ENCODE measurements at regions not wholly inside any gene's neighbourhood (a gene's known extent, or its start where the extent isn't known, plus 50 kb on each side); places are given as distances from the start of the nearest gene placed in this dataset.

DNA sequence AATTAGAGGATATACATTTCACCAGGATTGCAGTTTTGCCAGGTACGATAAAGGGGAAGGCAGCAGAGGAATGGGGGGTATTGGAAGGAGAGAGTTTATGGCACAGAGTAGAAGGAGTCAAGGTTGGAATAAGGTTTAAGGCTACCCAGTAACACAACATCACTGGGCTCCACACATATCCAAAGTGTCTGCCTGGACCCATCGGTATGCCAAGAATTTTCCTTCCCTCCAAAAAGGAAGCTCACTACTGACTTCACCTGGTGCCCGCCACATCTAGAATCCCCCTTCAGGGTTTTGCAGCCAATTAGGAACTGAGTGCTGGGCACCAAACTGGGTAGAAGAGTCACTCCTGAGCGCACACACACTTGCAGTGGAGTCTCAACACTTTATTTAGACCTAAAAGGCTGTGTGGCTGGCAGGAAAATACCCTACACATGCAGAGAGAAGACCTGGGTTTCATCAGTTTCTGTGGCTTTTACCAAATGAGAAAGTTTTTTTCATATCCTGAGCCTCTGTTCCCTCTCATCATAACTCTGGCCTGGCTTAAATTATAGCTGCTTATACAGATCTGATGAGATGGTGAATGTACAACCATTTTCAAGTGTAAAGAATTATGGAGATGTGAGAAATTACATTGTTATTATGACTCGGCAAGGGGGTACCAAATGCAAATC lies 190.8 kb upstream of the LPP start:
- Histone ChIP-seq H3K27me3 (no peaks in the 10 kb centered on the region), H3K4me3 (ENCODE audit: low read depth in 1 of 2, low read length in 1 of 2) (peak overlapping the region in 1 of 2 experiments; percentile 42), H3K36me3 (no peaks in the 10 kb centered on the region), H3K4me1 (ENCODE audit: control insufficient read depth in 1 of 2, insufficient read depth in 1 of 2, low read depth in 1 of 2, low read length in 1 of 2) (peaks cover 95 to 99% of the 10 kb centered on the region in 2 experiments), H3K9me3 (no peaks in the 10 kb centered on the region), H3K27ac (peak overlapping the region; percentile 90)
- TF ChIP-seq, protein P1, sequence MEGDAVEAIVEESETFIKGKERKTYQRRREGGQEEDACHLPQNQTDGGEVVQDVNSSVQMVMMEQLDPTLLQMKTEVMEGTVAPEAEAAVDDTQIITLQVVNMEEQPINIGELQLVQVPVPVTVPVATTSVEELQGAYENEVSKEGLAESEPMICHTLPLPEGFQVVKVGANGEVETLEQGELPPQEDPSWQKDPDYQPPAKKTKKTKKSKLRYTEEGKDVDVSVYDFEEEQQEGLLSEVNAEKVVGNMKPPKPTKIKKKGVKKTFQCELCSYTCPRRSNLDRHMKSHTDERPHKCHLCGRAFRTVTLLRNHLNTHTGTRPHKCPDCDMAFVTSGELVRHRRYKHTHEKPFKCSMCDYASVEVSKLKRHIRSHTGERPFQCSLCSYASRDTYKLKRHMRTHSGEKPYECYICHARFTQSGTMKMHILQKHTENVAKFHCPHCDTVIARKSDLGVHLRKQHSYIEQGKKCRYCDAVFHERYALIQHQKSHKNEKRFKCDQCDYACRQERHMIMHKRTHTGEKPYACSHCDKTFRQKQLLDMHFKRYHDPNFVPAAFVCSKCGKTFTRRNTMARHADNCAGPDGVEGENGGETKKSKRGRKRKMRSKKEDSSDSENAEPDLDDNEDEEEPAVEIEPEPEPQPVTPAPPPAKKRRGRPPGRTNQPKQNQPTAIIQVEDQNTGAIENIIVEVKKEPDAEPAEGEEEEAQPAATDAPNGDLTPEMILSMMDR (IDR thresholded peaks at IDR 0.05): no peak

DNA sequence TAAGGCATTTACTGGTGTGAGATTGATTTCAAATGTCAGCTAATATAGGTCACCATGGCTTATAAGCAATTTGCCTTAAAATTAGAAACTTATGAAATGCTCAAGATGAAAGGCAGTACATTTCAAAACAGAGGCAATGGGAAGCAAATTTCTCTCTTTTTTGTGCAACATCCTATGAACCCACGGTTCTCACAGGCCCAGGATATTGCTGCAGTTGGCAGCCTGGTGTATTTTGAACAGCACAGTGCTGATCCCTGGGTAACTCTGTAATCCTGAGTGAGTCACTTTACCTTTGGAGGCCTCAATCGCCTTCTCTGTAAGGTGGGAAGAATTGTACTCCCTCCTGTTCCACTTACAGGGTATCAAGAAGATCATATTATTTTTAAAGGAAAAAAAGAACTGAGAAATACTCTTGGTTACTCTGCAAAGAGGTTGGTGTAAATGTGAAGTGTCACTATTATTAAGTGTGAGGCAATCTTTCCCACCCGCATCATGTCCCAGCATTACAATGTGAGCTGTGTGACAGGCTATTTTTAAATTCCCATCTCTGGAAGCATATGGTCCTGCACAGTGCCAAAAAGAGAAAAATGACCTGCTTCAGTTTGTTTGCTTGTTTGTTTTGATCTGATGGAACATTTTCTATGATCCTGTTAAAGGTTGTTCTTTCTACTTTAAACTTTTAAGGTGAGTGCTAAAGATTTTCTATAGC lies 190.1 kb upstream of the LPP start:
- no peaks in the 10 kb centered on the region for H3K36me3 ChIP-seq
- H3K4me3 ChIP-seq (ENCODE audit: low read depth in 1 of 2, low read length in 1 of 2): peak overlapping the region; percentile 32 to 42
- H3K4me1 ChIP-seq (ENCODE audit: control insufficient read depth in 1 of 2, insufficient read depth in 1 of 2, low read depth in 1 of 2, low read length in 1 of 2): peaks cover 95 to 99% of the 10 kb centered on the region in 2 experiments
- no peaks in the 10 kb centered on the region for H3K9me3 ChIP-seq
- TF ChIP-seq, protein P1 (IDR thresholded peaks at IDR 0.05): no peak
- peak overlapping the region; percentile 90 for H3K27ac ChIP-seq
- no peaks in the 10 kb centered on the region for H3K27me3 ChIP-seq

DNA sequence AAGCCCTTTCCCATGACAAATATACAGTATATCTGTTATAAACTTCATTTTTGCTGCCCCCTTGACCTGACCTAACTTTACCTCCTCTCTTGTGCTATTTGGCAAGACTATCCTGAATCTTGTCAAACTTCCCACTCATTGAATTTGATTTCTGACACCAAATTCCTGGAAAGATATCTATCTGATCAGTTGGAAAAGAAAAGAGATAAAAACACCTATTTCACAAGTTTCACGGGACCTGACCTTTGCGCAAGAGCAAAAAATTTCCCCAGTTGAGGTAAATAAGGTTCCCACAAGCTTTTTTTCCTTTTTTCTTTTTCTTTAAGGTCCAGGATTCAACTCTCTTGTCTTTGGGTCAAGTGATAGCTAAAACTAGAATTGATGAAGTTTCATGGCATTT lies 189.2 kb upstream of the LPP start:
- no peaks in the 10 kb centered on the region for H3K36me3 ChIP-seq
- no peaks in the 10 kb centered on the region for H3K27me3 ChIP-seq
- peaks cover 96 to 98% of the 10 kb centered on the region in 2 experiments for H3K4me1 ChIP-seq (ENCODE audit: control insufficient read depth in 1 of 2, insufficient read depth in 1 of 2, low read depth in 1 of 2, low read length in 1 of 2)
- TF ChIP-seq, protein P1 (IDR thresholded peaks at IDR 0.05): no peak
- H3K27ac ChIP-seq: peak overlapping the region; percentile 90
- H3K9me3 ChIP-seq: no peaks in the 10 kb centered on the region
- peak overlapping the region in 1 of 2 experiments; percentile 42 for H3K4me3 ChIP-seq (ENCODE audit: low read depth in 1 of 2, low read length in 1 of 2)

DNA sequence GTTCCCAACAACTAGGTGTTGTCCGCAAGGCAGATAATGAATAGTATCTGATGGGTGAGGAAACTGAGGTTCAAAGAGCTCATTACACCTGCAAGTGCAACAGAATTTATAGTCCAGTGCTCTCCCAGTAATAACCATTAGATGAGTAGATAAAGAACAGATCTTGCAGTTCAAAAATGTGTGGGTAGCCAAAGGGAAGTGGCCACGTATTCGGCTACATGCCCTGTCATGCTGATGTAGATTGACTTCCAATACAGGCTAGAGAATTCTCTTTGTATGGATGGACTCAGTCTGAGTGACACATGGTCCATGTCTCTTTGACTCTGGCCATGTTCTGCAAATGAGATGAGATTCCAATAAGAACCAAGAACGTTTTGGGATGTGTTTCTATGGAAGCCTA lies 187.9 kb upstream of the LPP start:
- Histone ChIP-seq H3K9me3 (no peaks in the 10 kb centered on the region), H3K4me3 (ENCODE audit: low read depth in 1 of 2, low read length in 1 of 2) (peak overlapping the region in 1 of 2 experiments; percentile 23), H3K36me3 (no peaks in the 10 kb centered on the region), H3K4me1 (ENCODE audit: control insufficient read depth in 1 of 2, insufficient read depth in 1 of 2, low read depth in 1 of 2, low read length in 1 of 2) (peaks cover 85 to 87% of the 10 kb centered on the region in 2 experiments), H3K27me3 (no peaks in the 10 kb centered on the region), H3K27ac (peak overlapping the region; percentile 90)
- TF ChIP-seq, protein P1 (IDR thresholded peaks at IDR 0.05): no peak

DNA sequence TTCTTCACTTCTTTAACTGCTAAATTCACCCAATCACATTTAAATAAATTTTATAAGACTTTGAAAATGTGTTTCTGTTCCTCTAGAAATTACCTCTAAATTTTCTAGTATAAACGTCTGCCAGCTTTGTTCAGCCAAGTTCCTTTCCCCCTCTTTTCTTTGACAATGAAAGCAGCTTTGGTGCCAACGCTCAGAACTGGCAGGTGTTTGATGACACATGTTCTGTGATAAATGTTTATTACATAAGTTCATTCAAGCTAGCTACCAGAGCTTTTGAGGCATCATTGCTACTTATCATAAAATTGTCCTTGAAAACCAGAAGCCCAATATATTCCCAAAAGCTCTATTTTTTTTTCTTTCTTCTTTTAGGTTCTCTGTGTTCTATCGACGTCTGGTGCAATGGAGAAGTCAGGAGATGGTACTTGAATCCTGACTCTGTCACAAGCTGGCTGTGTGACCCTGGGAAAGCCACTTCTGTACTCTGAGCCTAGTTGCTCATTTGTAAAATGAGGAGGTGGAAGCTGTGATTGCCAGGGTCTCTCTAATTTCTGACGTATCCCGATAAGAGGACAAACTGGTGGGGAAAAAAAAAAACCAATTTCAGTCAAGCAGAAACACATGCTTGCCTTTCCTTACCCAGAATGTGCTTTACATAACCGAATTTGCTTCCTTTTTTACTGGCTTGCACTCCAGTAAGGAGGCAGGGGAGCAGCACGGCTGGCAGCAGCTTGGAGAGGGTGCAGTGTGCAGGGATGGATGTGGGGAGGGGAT lies 187.1 kb upstream of the LPP start:
- no peaks in the 10 kb centered on the region for H3K36me3 ChIP-seq
- TF ChIP-seq, protein P1 (IDR thresholded peaks at IDR 0.05): no peak
- H3K27ac ChIP-seq: peak overlapping the region; percentile 90
- no peaks in the 10 kb centered on the region for H3K27me3 ChIP-seq
- no peaks in the 10 kb centered on the region for H3K9me3 ChIP-seq
- peaks cover 78 to 81% of the 10 kb centered on the region in 2 experiments for H3K4me1 ChIP-seq (ENCODE audit: control insufficient read depth in 1 of 2, insufficient read depth in 1 of 2, low read depth in 1 of 2, low read length in 1 of 2)
- H3K4me3 ChIP-seq (ENCODE audit: low read depth in 1 of 2, low read length in 1 of 2): peak overlapping the region in 1 of 2 experiments; percentile 23

All from neutrophil (primary cell).